Suprapubic skin (tissue), 4 donors: ENCODE measurements at regions not wholly inside any gene's neighbourhood (a gene's known extent, or its start where the extent isn't known, plus 50 kb on each side); places are given as distances from the start of the nearest gene placed in this dataset.

Source experiments
- DNase-seq, 2 donors: peaks; one replicate each; pipeline ENCODE4 v3.0.0-alpha.2; 2019; ENCODE audit warnings: low spot score in 2 of 2
- H3K27ac ChIP-seq: fragments of 200-600 bp; sonication (generic); one replicate; pipeline ENCODE4 v1.5.1; 2019
- H3K27me3 ChIP-seq: fragments of 200-600 bp; sonication (generic); one replicate; pipeline ENCODE4 v1.5.1; 2019
- H3K36me3 ChIP-seq: fragments of 200-600 bp; sonication (generic); one replicate; pipeline ENCODE4 v1.5.1; 2019
- H3K4me1 ChIP-seq: fragments of 200-600 bp; sonication (generic); one replicate; pipeline ENCODE4 v1.5.1; 2019
- H3K4me3 ChIP-seq: fragments of 200-600 bp; sonication (generic); one replicate; pipeline ENCODE4 v1.5.1; 2019; ENCODE audit warnings: mild to moderate bottlenecking
- H3K9me3 ChIP-seq: fragments of 200-600 bp; sonication (generic); one replicate; pipeline ENCODE4 v1.5.1; 2019
- EP300 ChIP-seq: sonication (generic); formaldehyde crosslinking; IDR thresholded peaks from one replicate; pipeline ENCODE4 v1.6.1; 2017; ENCODE audit warnings: antibody characterized with exemption
- POLR2A ChIP-seq, 2 donors: fragments of 450-650 bp; IDR thresholded peaks; one replicate each; pipeline ENCODE4 v1.6.1; 2017; ENCODE audit warnings: antibody characterized with exemption in 2 of 2, mild to moderate bottlenecking in 2 of 2, moderate library complexity in 2 of 2
- POLR2AphosphoS5 ChIP-seq, 3 donors: sonication (generic); formaldehyde crosslinking; IDR thresholded peaks; one replicate each; pipeline ENCODE4 v1.6.1; 2017; ENCODE audit warnings: antibody characterized with exemption in 3 of 3
- WGBS: methylation state at CpG from one replicate; pipeline ENCODE4 v1.1.5; 2018; 5-methylcytosine and 5-hydroxymethylcytosine counted together
- TF ChIP-seq, protein P1 (sequence below), 2 donors: fragments of 200-600 bp in 1 of 2; fragments of 450-650 bp in 1 of 2; sonication (generic) in 1 of 2; IDR thresholded peaks; one replicate each; pipeline ENCODE4 v1.5.1; 2016 to 2019; ENCODE audit warnings: antibody characterized with exemption in 2 of 2, mild to moderate bottlenecking in 1 of 2, moderate library complexity in 1 of 2

DNA sequence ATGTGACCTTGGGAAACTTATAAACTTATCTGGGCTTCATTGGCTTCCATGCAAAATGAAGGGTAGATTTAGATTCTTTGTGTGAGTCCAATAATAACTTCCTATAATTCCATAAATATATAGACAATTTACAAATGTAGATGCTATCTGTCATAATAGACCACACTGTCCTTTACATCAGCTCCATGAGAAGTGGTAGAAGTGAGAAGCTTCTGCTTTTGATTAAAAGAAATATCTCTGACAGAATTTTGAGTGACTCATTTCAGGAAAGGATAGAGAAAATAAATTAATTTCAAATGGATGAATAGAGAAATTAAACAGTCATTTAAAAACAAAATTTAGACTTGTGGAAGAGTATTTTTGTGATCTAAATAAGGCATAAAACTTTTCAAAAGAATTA, 329.7 kb upstream of the ATP2B1 start:
- Histone ChIP-seq H3K4me3 (no peak overlapping the region), H3K4me1 (no peaks in the 10 kb centered on the region), H3K27ac (no peak overlapping the region), H3K36me3 (no peaks in the 10 kb centered on the region), H3K9me3 (no peaks in the 10 kb centered on the region), H3K27me3 (no peaks in the 10 kb centered on the region)
- no peak for TF ChIP-seq POLR2A (IDR thresholded peaks at IDR 0.05)
- no peak for DNase-seq

DNA sequence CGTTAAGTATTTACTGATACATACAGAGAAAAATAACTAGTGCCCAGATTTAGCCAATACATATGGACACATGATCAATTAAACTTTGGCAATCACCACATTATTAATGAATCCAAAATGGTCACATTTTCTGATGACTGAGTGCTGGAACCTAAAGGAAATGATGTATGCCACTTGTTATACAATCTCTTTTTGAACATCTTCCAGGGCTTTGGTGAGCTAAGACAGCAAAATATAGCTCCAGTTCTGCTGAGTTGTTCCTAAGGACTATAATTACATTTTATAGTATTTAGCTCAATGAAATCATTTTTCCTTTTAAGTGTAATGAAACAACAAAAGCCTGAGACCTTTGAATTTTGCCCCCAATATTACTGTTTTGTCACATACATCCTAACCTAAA, 329.1 kb upstream of the ATP2B1 start:
- Histone ChIP-seq H3K27me3 (no peaks in the 10 kb centered on the region), H3K27ac (no peak overlapping the region), H3K36me3 (no peaks in the 10 kb centered on the region), H3K4me1 (no peaks in the 10 kb centered on the region), H3K4me3 (no peak overlapping the region), H3K9me3 (no peaks in the 10 kb centered on the region)
- WGBS = 47% methylated on average over 1 of the region's 1 CpG
- DNase-seq = no peak
- TF ChIP-seq EP300 (no peak), POLR2A (IDR thresholded peaks at IDR 0.05) (no peak), POLR2AphosphoS5 (IDR thresholded peaks at IDR 0.05) (no peak)
- TF ChIP-seq, protein P1, sequence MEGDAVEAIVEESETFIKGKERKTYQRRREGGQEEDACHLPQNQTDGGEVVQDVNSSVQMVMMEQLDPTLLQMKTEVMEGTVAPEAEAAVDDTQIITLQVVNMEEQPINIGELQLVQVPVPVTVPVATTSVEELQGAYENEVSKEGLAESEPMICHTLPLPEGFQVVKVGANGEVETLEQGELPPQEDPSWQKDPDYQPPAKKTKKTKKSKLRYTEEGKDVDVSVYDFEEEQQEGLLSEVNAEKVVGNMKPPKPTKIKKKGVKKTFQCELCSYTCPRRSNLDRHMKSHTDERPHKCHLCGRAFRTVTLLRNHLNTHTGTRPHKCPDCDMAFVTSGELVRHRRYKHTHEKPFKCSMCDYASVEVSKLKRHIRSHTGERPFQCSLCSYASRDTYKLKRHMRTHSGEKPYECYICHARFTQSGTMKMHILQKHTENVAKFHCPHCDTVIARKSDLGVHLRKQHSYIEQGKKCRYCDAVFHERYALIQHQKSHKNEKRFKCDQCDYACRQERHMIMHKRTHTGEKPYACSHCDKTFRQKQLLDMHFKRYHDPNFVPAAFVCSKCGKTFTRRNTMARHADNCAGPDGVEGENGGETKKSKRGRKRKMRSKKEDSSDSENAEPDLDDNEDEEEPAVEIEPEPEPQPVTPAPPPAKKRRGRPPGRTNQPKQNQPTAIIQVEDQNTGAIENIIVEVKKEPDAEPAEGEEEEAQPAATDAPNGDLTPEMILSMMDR (IDR thresholded peaks at IDR 0.05) = no peak

- Histone ChIP-seq H3K27ac (no peak overlapping the region), H3K4me1 (no peaks in the 10 kb centered on the region), H3K9me3 (no peaks in the 10 kb centered on the region), H3K36me3 (no peaks in the 10 kb centered on the region), H3K4me3 (no peak overlapping the region), H3K27me3 (no peaks in the 10 kb centered on the region)
- 45% methylated on average over 2 of the region's 2 CpGs for WGBS
- TF ChIP-seq EP300 (no peak), POLR2AphosphoS5 (IDR thresholded peaks at IDR 0.05) (no peak), POLR2A (IDR thresholded peaks at IDR 0.05) (no peak)
- TF ChIP-seq, protein P1 (IDR thresholded peaks at IDR 0.05) = no peak
- no peak for DNase-seq
Observed at GRCh38 chr12:90036637-90037036, 328.0 kb upstream of the ATP2B1 start.

- Histone ChIP-seq H3K36me3 (no peaks in the 10 kb centered on the region), H3K9me3 (no peaks in the 10 kb centered on the region), H3K27me3 (no peaks in the 10 kb centered on the region), H3K4me3 (no peak overlapping the region), H3K27ac (no peak overlapping the region), H3K4me1 (peaks cover 12% of the 10 kb centered on the region)
- no peak for TF ChIP-seq POLR2AphosphoS5 (IDR thresholded peaks at IDR 0.05)
- TF ChIP-seq, protein P1 (IDR thresholded peaks at IDR 0.05) = no peak
- TF ChIP-seq POLR2A (IDR thresholded peaks at IDR 0.05) = no peak
- no peak for TF ChIP-seq EP300
- DNase-seq = no peak
Observed at GRCh38 chr12:90030726-90031125, 322.1 kb upstream of the ATP2B1 start.

- WGBS = 33% methylated on average over 2 of the region's 2 CpGs
- Histone ChIP-seq H3K4me1 (peaks cover 12% of the 10 kb centered on the region), H3K4me3 (no peak overlapping the region), H3K9me3 (no peaks in the 10 kb centered on the region), H3K27me3 (no peaks in the 10 kb centered on the region), H3K36me3 (no peaks in the 10 kb centered on the region), H3K27ac (no peak overlapping the region)
- no peak for DNase-seq
- TF ChIP-seq EP300 (no peak), POLR2A (IDR thresholded peaks at IDR 0.05) (no peak), POLR2AphosphoS5 (IDR thresholded peaks at IDR 0.05) (no peak)
- TF ChIP-seq, protein P1 (IDR thresholded peaks at IDR 0.05) = no peak
Observed at GRCh38 chr12:90029317-90029716, 320.7 kb upstream of the ATP2B1 start.

GRCh38 chr12:90028635-90029051, 320.0 kb upstream of the ATP2B1 start:
- no peaks in the 10 kb centered on the region for H3K9me3 ChIP-seq
- no peak overlapping the region for H3K4me3 ChIP-seq
- H3K27me3 ChIP-seq = no peaks in the 10 kb centered on the region
- no peak for DNase-seq
- no peak for TF ChIP-seq POLR2A (IDR thresholded peaks at IDR 0.05)
- TF ChIP-seq, protein P1 (IDR thresholded peaks at IDR 0.05) = no peak
- no peak for TF ChIP-seq EP300
- TF ChIP-seq POLR2AphosphoS5 (IDR thresholded peaks at IDR 0.05) = no peak
- H3K36me3 ChIP-seq = no peaks in the 10 kb centered on the region
- no peak overlapping the region for H3K27ac ChIP-seq
- peaks cover 12% of the 10 kb centered on the region for H3K4me1 ChIP-seq
